ENCODE measurements at regions not wholly inside any gene's neighbourhood (a gene's known extent, or its start where the extent isn't known, plus 50 kb on each side); places are given as distances from the start of the nearest gene placed in this dataset.

DNA sequence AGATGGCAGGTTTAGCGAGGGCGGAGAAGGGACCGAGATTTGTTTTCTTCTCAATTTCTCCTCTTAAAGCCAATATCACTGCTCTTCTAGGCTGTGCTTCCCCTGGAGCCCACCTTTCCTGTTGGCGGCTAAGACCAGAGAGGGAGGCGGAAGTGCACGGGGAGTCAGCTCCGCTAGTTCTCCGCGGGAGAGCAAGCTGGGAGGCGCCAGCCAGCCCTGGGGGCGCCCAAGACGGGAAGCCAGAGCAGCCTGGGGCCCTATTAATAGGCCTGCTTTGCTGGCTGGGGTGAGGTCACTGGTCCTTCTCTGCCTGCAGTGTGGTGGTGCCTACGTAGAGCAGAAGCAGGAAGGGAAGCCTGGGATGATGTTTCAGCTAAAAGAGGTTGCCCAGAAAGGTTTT, 61.6 kb downstream of the LSM5 start:
- no peak for DNase-seq

DNA sequence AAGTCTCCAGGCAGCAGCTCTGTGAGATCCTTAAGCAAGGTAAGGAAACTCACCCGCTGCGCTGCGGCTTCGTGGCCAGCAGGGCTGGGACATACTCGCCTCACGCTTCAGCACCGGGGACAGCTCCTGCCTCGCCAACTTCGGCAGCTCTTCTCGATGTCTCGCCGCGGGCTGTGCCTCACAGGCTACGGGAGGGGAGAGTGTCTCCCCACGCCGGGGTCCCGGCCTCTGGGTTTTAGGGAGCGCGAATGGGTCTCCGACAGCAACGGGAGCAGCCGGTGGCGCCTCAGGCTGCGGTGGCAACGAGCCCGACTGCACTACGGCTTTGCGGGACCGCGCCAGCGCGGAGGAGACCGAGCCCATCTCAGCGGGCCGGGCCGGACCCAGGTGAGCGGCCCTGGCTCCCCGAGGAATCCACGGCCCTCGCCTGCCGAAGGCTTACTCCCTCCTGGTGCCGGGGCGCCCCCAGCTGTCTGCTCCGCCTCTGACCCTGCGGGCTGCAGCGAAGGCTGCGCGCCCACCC, 62.4 kb downstream of the LSM5 start:
- DNase-seq, result peak; percentile 55

DNA sequence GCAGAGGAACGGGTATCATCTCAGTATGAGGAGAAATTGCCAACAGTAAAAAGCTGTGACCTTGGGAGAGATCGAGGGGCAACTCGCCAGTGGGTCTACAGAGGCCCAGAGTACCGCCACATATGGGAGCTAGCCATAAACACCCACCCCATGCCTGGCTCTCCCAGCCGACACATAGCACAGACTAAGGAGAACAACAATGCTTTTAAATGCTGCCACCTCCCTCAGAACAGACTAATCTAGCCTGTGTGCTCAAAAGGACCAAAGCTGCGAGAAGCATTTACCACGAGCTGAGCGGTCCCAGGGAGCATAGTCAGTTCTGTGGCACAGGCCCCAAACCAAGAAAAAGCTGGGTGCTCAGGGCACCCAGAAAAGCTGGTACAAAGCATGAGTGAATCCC, 73.3 kb downstream of the LSM5 start:
- DNase-seq, result no peak

DNA sequence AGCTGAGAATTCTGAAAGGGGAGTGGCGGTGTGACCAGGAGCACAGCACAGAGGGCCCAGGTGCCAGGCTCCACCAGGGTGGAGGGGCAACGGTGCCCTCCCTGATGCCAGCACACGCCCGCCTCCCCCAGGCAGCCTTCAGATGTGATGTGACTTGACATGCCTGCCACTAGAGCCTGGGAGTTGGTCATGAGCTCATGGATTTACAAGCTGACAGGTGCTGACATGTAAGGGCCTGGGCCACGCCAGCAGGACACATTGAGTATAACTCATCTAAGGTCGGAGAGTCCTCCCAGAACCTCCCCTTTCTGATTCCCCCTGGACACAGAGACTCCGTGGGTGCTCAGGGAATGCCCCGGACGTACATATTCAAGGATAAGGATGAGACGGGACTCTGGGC, 74.2 kb downstream of the LSM5 start:
- DNase-seq, result no peak

DNA sequence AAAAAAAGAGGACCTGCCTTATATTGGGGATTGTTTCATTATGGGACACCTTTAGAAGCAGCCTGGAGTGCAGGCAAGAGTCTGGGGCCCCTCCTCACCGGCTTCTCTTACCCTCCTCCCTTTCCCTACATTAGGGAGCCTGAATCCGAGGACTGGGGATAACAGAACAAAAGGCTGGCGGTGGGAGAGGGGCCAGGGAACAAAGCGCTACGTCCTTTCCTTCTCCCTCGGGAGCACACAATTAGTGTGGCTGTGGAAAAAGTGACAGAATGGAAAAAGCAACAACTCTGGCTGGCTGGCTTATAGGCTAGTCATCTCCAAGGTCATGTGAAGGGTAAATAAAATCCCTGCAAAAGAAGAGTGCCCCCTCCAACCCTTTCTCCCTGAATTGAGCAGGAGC, 74.7 kb downstream of the LSM5 start:
- DNase-seq, result no peak

DNA sequence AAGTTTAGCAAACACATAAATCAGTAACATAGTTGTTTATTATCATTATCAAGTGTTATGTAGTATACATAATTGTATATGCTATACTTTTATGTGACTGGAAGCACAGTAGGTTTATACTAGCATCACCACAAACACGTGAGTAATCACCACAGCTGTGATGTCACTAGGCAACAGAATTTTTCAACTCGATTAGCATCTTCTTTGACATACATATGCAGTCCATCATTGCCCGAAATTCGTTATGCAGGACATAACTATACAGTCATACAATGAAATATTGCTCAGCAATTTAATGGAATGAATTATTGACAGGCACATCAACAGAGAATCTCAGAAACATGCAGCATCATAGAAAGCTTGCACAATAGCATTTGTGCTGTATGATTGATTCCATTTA, 77.7 kb downstream of the LSM5 start:
- DNase-seq, result no peak

DNA sequence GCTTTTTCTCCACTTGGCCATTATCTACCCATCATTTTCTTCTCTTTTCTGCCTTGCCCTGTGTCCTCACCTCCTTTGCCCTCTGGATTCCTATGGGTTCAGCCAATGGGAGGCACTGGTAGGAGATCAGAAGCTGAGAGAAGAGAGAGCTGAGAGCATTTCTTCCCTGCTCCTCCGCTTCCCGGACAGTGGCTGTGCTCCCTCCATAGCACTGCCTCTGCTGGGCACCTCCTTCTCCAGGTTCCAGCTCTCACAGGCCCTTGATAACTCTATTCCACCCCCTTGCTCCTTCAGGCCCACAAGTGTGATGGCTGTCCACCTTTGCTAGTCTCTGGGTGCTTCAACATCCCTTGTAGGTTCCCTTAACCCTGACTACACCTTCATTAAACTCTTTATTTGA, 79.6 kb downstream of the LSM5 start:
- DNase-seq, result no peak

DNA sequence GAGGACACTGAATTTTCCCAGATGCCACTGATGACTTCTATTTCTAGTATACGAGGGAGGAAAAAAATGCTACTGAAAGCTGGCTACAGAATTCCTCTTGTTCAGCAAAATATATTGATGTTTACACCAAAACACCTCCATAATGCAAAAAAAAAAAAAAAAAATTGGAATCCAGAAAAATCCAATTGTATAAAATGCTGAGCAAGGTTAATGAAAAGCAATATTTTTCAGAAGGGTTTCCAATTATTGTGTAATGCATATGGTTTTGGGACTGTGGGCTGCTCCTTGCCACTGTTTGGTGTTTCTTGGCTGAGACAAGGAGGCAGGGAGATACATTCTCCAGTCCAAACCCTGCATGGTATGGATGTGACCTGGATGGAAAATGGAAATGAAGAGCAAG, 83.8 kb downstream of the LSM5 start:
- no peak for DNase-seq

DNA sequence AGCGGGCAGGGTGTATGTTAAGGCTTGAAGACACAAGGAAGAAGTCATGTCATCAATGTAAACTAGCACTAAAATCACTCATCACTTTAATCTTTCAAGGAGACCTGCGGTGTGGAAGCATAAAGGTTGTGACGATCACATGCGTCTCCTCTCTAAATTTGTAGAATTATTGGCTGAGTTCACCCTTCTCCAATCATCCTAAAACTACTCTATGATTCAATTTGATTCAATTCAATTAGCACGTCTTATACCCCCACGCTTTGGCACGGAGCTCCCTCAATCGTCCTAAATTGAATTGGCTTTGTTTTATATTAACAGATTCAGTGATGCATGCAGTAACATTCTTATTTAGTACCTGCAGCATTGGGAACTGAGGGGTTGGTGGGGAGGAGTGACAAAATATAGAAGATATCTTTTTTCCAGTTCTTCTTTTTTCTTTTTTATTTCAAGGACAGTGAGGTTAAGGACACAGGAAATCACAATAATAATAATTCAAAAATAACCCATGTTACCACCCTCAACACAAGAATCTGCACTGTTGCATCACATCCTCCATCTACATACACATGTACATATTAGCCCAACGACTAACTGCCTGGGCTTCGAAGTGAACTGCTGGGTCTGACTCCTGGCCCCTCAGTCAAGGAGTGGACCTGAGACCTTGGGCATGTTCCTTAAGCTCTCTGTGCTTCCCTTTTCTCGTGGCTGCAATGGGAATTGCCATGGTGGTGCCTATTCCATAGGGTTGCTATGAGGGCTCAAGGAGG, 86.5 kb downstream of the LSM5 start:
- DNase-seq, result no peak

DNA sequence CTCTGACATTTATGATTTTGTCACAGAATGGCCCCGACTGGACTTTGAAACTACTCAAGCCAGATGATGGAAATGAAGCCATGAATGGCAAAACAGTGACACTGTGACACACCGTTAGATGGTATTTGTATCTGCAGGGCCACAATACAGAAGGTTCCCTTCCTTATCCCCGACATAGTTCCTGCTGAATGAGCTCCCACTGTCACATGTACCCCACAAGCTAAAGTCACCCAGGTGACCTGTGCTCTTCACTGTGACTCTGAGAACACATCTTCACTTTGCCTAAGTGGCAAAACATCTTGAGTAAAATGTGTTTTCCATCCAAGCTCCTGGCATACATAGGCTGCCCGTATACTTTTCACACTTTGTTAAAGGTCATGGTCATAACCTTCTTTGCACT, 89.5 kb downstream of the LSM5 start:
- DNase-seq, result no peak

DNA sequence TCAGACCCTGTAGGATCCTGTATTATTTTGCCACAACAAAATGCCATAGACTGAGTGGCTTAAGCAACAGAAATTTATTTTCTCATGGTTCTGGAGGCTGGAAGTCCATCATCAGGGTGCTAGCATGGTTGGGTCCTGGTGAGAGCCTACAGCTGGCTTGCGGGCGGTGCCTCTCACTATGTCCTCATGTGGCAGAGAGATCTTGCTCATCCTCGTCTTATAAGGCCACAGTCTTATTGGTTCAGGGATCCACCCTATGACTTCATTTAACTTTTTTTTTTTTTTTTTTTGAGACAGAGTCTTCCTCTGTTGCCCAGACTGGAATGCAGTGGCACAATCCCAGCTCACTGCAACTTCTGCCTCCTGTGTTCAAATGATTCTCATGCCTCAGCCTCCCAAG, 90.9 kb downstream of the LSM5 start:
- no peak for DNase-seq

DNA sequence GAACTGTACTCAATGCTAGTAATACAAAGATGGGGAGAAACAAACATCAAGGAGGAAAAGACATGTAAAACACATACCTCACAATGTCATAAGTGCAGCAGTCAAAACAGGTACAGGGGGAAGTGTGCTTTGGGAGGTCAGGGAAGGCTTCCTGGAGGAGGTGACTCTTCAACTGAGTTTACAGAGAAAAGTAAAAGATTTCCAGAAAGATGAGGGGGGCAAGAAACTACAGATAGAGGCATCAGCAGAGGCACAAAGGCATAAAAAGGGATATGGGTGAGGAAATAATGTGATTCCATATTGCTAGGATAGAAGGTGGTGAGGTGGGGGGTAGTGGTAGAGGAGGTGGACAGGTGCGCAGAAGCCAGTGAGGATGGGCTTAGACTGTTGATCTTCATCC, 95.0 kb downstream of the LSM5 start:
- no peak for DNase-seq

DNA sequence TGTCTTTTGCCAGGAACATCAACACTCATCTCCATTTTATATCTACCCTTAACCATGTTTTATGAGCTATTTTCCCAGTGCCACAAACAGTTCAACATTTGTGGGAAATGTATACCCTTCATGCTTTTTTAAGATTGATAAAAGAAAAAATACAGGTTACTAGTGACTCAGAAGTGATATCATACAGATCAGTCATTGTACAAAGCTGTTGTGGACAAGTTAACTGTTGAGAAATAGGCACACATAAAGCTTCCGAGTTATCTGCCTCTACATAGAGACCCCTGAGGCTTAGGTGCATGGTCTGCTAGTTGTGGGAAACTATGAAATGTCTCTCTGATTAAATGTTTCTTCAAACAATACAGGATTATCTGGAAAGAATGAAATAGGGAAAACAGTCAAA, 96.3 kb downstream of the LSM5 start:
- no peak for DNase-seq

DNA sequence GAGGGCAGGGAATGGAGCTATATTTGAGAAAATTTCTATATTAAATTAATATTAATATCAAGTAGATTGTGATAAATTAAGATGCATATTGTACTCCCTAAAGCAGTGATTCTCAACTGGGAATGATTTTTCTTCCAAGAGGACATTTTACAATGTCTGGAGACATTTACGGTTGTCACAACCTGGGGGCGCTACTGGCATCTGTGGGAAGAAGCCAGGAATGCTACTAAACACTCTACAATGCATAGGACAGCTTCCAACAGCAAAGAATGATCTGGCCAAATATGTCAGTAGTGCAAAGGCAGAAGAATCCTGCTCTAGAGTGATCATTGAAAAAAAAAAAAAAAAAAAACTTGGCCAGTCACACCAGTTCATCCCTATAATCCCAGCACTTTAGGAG, 100.0 kb downstream of the LSM5 start:
- no peak for DNase-seq

DNA sequence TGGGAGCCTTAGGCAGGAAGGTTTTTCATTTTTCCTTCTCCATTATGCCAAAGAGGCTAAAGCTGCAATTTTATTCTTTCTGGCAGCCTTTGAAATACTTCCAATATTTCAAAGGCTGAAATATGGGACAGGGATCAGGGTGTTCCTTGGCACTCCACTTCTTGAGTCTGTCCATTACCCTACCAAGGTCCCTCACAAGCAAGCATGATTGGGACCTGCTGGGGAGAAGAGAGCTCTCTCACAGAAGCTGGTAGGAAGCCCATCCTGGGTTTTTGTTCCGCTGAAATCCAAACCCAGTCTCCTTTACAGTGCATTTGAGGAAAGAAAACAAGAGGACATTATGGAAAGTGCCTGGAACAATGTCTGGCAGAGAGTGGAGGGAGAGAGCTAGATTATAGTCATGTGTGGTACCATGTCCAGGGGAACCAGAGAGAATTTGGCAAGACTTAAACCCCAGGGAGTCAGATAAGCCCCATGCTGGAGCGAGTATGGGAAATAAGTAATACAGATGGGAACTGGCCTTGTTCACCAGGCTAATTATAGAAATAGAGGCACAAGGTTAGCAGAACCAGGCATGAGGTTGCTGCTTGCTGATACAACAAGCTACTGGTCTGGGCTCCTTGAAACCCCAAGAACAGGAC, 104.7 kb downstream of the LSM5 start:
- no peak for DNase-seq

DNA sequence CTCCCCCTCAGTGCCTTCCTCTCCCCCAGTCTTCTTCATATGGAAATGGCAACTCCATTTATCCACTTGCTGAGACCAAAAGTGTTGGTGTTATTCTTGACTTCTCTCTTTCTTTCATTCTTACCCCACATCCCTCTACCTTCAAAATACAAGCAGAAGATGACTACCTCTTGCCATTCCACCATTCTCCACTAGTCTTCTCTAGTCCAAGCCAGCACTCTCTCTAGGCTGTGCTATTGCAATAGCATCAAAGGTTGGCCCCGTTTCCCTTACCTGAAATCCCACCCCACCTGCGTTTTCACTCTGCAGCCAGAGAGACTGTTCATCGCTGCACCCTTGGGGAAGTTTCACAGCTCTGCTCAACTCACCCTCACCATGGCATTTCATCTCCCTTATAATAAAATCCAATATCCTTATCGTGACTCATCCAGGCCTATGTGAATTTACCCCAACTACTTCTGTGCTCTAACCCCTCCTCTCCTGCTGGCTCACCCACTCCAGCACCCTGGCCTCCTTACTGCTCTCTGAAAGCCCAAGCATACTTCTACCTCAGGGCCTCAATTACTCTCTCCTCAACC, 109.1 kb downstream of the LSM5 start:
- DNase-seq, result no peak

DNA sequence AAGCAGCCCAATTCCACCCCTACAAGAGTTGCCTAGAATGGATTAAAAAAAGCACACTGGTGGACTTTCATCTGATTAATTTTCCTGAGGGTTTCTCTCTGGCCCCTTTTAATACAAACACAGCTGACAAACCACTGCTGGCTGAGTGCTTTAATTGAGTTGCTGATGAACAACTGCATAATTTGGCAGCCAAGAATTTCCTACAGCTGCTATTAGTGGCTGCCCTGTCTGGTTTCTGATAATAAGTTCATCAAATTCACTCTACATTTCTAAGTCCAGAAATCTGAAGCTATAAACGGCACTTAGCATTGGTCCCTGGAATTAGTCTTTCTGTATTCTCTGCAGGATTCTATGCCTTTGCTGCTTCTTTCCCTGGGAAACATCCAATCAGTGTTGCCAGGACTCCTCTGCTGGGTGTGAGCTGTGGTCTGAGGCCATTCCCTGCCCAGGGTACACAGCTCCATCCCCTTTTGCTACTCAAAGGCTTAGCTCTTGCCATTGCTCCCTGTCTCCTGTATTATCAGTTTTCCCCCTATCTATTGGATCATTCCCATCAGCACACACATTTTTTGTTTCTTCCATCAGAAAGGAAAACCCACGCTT, 110.6 kb downstream of the LSM5 start:
- no peak for DNase-seq

DNA sequence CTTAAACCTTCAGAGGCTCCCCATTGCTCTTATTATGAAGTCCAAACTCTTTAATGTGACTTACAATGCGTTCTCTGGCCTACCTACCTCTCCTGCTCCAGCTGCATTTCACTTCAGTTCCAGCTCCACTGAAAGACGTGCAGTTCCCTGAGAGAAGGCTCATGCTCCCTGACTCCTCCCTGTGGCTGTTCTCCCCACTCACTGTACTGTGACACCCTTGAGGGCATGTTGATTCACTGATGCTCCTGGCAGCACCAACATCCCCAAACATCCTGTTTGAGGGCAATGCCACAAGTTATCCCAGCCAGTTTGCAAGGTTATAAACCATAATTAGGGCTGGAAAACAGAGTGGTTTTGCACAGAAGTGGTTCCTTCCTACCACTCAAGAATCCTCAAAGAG, 111.2 kb downstream of the LSM5 start:
- DNase-seq, result no peak

DNA sequence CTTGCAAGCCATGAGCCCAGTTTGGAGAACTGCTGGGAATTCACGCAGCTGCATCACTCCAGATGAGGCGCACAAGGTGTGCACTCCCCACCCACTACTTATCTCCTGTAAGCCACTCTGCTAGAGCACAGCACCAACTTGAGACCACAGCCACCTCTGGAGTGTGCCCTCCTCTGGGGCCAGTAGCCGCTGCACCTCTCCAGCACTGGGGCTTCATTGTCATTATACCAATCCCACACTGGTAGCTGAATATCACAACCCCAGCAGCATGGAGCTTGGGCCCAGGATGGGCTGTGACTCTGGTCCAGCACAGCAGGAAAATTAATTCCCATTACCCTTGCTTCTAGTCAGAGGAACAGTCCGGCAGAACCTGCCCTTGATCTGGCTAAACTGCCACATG, 125.6 kb downstream of the LSM5 start:
- DNase-seq, result no peak

DNA sequence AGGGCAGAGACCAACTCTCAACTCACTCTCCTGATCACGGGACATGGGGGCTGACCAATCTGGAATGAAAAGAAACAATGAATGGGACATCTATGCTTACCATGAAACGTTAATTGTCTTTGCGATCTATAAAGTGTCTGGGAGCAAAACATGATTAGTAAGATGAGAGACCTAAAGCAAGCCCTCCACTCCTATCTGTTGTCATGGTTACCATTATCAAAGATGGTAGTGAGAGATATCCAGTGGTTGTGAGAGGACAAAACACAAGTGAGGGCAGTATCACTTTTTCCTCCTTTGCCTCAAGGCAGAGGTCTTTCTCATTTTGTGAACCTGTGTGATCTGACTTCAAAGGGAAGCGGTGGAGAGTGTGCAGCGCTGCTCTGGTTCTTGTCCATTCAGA, 130.1 kb downstream of the LSM5 start:
- no peak for DNase-seq

DNA sequence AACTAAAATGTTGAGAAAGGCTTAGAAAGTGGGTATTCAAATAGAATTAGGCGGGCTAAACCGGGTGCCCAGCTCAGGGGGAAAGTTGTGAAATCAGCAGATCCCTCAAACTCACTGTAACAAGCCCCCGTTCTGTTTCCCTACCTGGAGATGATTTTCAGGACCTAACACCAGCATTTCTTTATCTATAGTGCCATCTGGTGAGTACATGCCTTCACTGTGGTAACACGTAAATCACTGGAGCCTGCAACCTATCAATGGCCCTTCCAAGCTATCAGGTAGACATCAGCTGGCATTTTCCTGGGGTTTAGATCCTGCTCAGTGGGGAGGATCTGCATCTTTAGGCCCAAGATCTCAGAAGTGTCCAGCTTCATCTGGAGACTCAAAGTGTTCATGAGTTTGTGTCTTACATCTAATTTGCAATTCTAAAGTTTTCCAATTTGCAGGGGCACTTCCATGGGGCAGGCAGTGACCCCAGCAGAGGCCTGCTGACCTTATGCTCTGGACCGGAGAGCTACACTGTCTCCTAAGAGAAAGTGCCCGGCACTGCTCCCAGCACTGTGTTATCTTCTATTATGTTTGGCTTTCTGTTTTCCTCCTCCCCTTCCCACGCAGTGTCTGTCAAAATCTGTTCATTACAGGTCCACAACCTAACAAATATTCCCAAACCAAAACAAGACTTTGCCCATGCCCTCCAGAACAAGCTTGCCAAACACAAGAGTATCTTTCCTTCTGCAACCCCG, 132.5 kb downstream of the LSM5 start:
- DNase-seq, result no peak

DNA sequence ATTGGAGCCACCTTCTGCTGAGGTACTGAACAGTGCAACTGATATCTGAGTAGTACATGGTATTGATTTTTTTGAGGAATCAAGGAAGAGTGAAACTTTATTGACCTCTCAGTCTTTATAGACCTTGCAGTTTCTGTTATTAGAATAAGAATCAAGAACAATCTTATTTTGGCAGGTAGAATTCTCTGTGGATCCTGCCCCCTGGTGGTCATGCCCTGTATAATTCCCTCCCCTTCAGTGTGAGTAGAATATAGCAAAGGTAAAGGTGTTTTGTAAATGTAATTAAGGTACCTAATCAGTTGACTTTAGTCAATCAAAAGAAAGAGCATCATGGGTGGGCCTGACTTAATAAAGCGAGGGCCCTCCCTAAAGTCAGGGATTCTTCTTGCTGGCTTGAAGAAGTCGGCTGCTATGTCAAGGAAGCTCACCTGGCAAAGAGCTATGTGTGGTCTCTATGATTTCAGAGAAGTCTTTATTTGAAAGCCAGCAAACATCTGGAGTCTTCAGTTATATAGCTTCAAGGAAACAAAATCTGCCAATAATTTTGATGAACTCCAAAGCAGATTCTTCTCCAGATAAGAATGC, 142.8 kb downstream of the LSM5 start:
- no peak for DNase-seq

DNA sequence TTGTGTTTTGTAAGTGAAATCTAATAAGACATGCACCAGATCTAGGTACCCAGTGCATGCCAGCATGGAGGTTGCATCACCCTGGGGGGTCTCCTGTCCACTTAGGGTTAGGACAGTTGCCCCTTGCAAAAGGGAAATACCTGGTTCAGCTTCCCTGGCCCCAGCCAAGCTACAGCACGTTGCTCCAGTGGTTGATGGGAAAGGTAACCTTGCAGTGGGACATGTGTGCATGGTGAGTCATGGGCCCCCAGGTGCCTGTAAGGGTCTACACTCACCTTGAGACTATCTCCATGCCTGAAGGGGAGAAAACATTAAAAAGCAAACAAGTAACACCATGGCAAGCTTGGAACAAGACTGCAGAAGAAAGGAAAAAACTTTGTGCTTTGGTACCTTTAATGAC, 143.9 kb downstream of the LSM5 start:
- no peak for DNase-seq

Measured in activated CD8-positive, alpha-beta memory T cell treated with anti-CD3 and anti-CD28 coated beads, Interleukin-2, amount 50 U/mL, for 4 hours (primary cell).